Stimulated activated CD4-positive, alpha-beta T cell treated with anti-CD3 and anti-CD28 coated beads, Interleukin-1b, Interleukin-23, amount 100 ng/mL, for 1 hour (primary cell): ENCODE measurements at regions not wholly inside any gene's neighbourhood (a gene's known extent, or its start where the extent isn't known, plus 50 kb on each side); places are given as distances from the start of the nearest gene placed in this dataset.
"Not testable (repeated sequence)": the region's sequence is repeated elsewhere in the genome, so short reads cannot be mapped to it uniquely, and the experiment has no call there.

ENCODE experiments used
- DNase-seq, 2 donors: peaks; one replicate each; pipeline ENCODE4 v3.0.0-alpha.2; 2020; ENCODE audit warnings: low read depth in 2 of 2

GRCh38 chr11:71721840-71722239 is 111.2 kb upstream of the DEFB108B start:
- DNase-seq: not testable (repeated sequence)

DNA sequence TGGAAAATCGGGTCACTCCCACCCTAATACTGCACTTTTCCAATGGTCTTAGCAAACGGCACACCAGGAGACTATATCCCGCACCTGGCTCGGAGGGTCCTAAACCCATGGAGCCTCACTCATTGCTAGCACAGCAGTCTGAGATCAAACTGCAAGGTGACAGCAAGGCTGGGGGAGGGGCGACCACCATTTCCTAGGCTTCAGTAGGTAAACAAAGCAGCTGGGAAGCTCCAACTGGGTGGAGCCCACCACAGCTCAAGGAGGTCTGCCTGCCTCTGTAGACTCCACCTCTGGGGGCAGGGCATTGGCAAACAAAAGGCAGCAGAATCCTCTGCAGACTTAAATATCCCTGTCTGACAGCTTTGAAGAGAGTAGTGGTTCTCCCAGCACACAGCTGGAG is 109.0 kb upstream of the DEFB108B start:
- DNase-seq: not testable (repeated sequence)

GRCh38 chr11:71730748-71731147 is 102.3 kb upstream of the DEFB108B start:
- DNase-seq: not testable (repeated sequence)

DNA sequence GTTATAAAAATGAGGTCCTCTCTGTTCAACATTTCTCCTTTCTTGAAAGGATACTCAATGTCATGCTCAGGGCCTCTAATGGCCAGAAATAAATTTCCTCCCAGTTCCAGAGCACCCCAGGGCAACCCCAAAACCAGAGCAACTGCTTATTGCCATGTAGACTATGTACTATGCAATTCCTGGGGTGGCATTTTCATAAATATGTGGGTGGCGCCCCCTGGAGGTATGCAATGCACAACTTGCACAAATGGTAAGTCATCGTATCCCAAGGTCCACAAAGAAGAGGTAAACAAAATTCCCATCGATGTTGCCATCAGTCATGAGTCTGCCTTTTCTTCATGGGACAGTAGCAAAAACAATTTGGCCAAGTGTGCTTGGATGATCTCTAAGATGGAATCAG is 98.6 kb upstream of the DEFB108B start:
- not testable (repeated sequence) for DNase-seq

- DNase-seq: not testable (repeated sequence)
These were observed 94.7 kb upstream of the DEFB108B start for GRCh38 chr11:71738317-71738716.

- not testable (repeated sequence) for DNase-seq
These were observed 89.6 kb upstream of the DEFB108B start for GRCh38 chr11:71743385-71743784.

DNA sequence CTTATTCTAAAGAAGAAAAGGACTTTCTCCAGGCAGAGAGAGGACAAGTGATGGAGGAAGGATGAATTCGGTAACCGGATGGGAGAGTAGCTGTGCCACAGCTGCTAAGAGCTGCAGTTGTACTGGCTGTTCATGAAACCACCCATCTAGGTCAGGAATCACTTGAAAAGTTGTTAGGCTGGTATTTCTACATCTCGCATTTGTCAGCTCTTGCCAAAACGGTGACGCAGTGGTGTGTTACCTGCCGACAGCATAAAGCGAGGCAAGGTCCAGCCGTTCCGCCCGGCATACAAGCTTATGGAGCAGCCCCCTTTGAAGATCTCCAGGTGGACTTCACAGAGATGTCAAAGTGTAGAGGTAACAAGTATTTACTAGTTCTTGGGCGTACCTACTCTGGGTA is 87.3 kb upstream of the DEFB108B start:
- DNase-seq: not testable (repeated sequence)

DNA sequence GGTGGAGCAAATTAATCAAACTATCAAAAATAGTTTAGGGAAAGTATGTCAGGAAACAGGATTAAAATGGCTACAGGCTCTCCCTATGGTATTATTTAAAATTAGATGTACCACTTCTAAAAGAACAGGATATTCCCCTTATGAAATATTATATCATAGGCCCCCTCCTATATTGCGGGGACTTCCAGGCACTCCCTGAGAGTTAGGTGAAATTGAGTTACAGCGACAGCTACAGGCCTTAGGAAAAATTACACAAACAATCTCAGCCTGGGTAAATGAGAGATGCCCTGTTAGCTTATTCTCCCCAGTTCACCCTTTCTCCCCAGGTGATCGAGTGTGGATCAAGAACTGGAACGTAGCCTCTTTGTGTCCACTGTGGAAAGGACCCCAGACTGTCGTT is 86.7 kb upstream of the DEFB108B start:
- DNase-seq: not testable (repeated sequence)

DNA sequence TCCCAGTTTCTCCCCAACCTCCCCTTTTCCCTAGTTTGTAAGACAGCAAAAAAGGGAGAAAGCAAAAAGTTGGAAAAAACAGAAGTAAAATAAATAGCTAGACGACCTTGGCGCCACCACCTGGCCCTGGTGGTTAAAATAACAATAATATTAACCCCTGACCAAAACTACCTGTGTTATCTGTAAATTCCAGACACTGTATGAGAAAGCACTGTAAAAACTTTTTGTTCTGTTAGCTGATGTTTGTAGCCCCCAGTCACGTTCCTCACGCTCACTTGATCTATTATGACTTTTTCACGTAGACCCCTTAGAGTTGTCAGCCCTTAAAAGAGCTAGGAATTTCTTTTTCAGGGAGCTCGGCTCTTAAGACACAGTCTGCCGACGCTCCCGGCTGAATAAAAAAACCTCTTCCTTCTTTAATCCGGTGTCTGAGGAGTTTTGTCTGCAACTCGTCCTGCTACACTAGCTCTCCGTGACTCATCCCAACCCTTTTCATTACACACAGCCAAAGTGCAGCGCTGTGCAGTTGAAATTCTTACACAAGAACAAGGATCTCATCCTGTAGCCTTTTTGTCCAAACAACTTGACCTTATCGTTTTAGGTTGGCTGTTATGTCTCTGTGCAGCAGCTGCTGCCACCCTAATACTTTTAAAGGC is 83.9 kb upstream of the DEFB108B start:
- not testable (repeated sequence) for DNase-seq

- not testable (repeated sequence) for DNase-seq
These were observed 82.1 kb upstream of the DEFB108B start for GRCh38 chr11:71750908-71751307.

DNA sequence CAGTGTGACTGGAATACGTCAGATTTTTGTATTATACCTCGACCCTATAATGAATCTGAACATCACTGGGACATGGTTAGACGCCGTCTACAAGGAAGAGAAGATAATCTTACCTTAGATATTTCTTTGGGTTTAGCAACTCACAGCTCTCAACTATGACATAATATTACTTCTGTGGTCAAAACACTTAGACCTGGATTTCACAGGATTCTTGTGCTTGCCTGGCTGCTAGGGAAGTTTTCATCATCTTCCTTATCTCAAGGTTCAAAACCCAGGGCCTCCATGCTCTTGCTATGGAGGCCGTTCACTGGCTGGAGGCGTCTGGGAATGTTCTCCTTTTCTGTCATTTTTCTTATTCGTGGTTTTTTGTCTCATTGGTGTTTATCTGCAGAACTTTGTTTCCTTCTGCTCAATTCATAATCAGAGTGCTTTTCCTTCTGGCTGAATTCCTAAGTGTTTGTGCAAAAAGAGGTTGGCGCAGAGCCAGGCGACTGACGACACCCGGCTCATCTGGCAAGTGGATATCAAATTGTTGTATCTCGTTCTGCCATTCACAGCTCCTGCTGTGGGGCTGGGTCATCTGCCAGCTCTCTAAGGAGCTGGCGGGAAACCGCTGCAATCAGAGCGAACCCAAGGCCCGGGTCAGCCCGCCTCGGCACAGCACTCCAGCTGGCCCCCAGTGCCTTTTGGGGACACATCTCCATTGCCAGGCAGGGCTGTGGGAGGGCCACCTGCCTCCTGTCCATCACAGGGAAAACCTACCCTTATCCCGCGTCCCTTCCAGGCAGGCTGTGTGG is 68.1 kb upstream of the DEFB108B start:
- DNase-seq: not testable (repeated sequence)

- not testable (repeated sequence) for DNase-seq
These were observed 66.0 kb upstream of the DEFB108B start for GRCh38 chr11:71767016-71767415.

- DNase-seq: not testable (repeated sequence)
These were observed 60.8 kb upstream of the DEFB108B start for GRCh38 chr11:71772193-71772592.

DNA sequence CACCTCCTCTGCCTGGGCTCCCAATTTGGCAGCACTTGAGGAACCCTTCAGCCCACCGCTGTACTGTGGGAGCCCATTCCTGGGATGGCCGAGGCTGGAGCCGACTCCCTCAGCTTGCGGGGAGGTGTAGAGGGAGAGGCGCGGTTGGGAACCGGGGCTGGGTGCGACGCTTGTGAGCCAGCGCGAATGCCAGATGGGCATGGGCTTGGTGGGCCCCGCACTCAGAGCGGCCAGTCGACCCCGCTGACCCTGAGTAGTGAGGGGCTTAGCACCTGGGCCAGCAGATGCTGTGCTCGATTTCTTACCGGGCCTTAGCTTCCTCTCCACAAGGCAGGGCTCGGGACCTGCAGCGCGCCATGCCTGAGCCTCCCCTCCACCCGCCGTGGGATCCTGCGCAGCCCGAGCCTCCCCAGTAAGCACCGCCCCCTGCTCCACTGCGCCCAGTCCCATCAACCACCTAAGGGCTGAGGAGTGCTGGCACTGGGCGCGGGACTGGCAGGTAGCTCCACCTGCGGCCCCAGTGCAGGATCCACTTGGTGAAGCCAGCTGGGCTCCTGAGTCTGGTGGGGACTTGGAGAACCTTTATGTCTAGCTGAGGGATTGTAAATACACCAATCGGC is 58.3 kb upstream of the DEFB108B start:
- no peak for DNase-seq

GRCh38 chr11:71780116-71780515 is 52.9 kb upstream of the DEFB108B start:
- not testable (repeated sequence) for DNase-seq

DNA sequence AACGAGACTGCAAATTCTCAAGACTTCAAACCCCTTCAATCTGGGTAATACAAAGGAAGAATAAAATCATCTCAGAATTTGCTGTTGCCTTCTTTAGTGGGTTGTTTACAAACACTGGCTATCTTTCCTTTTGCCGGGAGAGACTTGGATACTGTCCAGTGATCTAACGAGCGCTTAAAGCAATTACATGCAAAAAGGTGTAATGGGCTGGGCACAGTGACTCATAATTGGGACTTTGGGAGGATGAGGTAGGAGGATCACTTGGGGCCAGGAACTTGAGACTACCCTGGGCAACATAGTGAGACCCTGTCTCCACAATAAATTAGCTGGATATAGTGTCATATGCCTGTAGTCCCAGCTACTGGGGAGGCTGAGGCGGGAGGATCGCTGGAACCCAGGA is 52.2 kb upstream of the DEFB108B start:
- not testable (repeated sequence) for DNase-seq

GRCh38 chr11:71781491-71781890 is 51.5 kb upstream of the DEFB108B start:
- DNase-seq: not testable (repeated sequence)

GRCh38 chr11:71782229-71782861 is 50.7 kb upstream of the DEFB108B start:
- not testable (repeated sequence) for DNase-seq

GRCh38 chr11:71783191-71783590 is 49.8 kb upstream of the DEFB108B start:
- not testable (repeated sequence) for DNase-seq
